IMR-90 (cell line): ENCODE measurements at regions not wholly inside any gene's neighbourhood (a gene's known extent, or its start where the extent isn't known, plus 50 kb on each side); places are given as distances from the start of the nearest gene placed in this dataset.

Experiments
- ATAC-seq: fragments of 200-7000 bp; cut with Tn5 transposase; 2 replicates; pipeline ENCODE4 v1.9.1; 2020; ENCODE audit warnings: low read depth, mild to moderate bottlenecking, moderate library complexity
- BruUV-seq: library from RNA; stranded (reverse); fragments of 400-500 nt; replicated peaks from 2 replicates; lab custom pipeline; 2021; lab: Mats Ljungman, UMichigan
- CTCF ChIA-PET: fragments of 300-600 bp; formaldehyde crosslinking; extraction: SDS; loops from one replicate; lab custom pipeline; 2021; ENCODE audit warnings: antibody characterized with exemption; lab: Yijun Ruan, JAX
- POLR2A ChIA-PET: fragments of 300-600 bp; sonication (Branson Sonifier 250); formaldehyde crosslinking; loops from one replicate; lab custom pipeline; 2022; ENCODE audit warnings: antibody characterized with exemption; ENCODE audit not compliant: unreplicated experiment; lab: Charles Lee
- DNase-seq: peaks from one replicate; pipeline ENCODE4 v3.0.0; 2013
- H2AFZ ChIP-seq: replicated peaks from 2 replicates; pipeline ENCODE3; 2013; ENCODE audit warnings: low read length, mild to moderate bottlenecking; ENCODE audit not compliant: poor library complexity
- H2AK5ac ChIP-seq: 2 replicates; pipeline ENCODE4 v1.6.1; 2013; ENCODE audit warnings: low read depth, low read length, inconsistent platforms
- H2AK9ac ChIP-seq: replicated peaks from 2 replicates; pipeline ENCODE3; 2013; ENCODE audit warnings: mild to moderate bottlenecking, low read depth, low read length, moderate library complexity; ENCODE audit not compliant: poor library complexity
- H2BK120ac ChIP-seq: 2 replicates; pipeline ENCODE4 v1.6.1; 2013; ENCODE audit warnings: low read depth, low read length, inconsistent platforms
- H2BK15ac ChIP-seq: 3 replicates; pipeline ENCODE4 v1.6.1; 2013; ENCODE audit warnings: low read depth, low read length, inconsistent platforms
- H2BK20ac ChIP-seq: 2 replicates; pipeline ENCODE4 v1.6.1; 2013; ENCODE audit warnings: low read depth, mild to moderate bottlenecking, inconsistent platforms, low read length, moderate library complexity
- H2BK5ac ChIP-seq: 2 replicates; pipeline ENCODE4 v1.6.1; 2013; ENCODE audit warnings: mild to moderate bottlenecking, low read depth, low read length, inconsistent platforms; ENCODE audit not compliant: poor library complexity, severe bottlenecking
- H3K14ac ChIP-seq: replicated peaks from 2 replicates; pipeline ENCODE4 v1.6.1; 2013; ENCODE audit warnings: low read depth, low read length, inconsistent platforms
- H3K18ac ChIP-seq: 2 replicates; pipeline ENCODE4 v1.6.1; 2013; ENCODE audit warnings: low read depth, low read length, control low read depth
- H3K23ac ChIP-seq: 2 replicates; pipeline ENCODE4 v1.6.1; 2013; ENCODE audit warnings: low read depth, low read length, inconsistent platforms
- H3K27ac ChIP-seq: 2 replicates; pipeline ENCODE4 v1.5.1; 2013; ENCODE audit warnings: mild to moderate bottlenecking, control low read depth, low read length; ENCODE audit not compliant: insufficient read depth
- H3K27me3 ChIP-seq: 2 replicates; pipeline ENCODE4 v1.6.1; 2013; ENCODE audit warnings: low read length; ENCODE audit not compliant: control insufficient read depth, insufficient read depth
- H3K36me3 ChIP-seq: 2 replicates; pipeline ENCODE4 v1.6.1; 2013; ENCODE audit warnings: low read length, mixed read lengths; ENCODE audit not compliant: control insufficient read depth, insufficient read depth
- H3K4ac ChIP-seq: 2 replicates; pipeline ENCODE4 v1.6.1; 2013; ENCODE audit warnings: low read depth, low read length, inconsistent platforms
- H3K4me1 ChIP-seq: 2 replicates; pipeline ENCODE4 v1.6.1; 2013; ENCODE audit warnings: low read length, mixed read lengths; ENCODE audit not compliant: control insufficient read depth, insufficient read depth
- H3K4me2 ChIP-seq: 2 replicates; pipeline ENCODE4 v1.6.1; 2013; ENCODE audit warnings: low read depth, mild to moderate bottlenecking, control low read depth, low read length, moderate library complexity
- H3K4me3 ChIP-seq: 2 replicates; pipeline ENCODE4 v1.5.1; 2013; ENCODE audit warnings: low read depth, mild to moderate bottlenecking, control low read depth, low read length, moderate library complexity; ENCODE audit not compliant: insufficient read depth
- H3K56ac ChIP-seq: 2 replicates; pipeline ENCODE4 v1.6.1; 2013; ENCODE audit warnings: low read length, inconsistent platforms; ENCODE audit not compliant: insufficient read depth; ENCODE audit errors: extremely low read depth
- H3K79me1 ChIP-seq, 2 experiments: 2 replicates each; pipeline ENCODE4 v1.6.1; 2013; ENCODE audit warnings: low read length in 2 of 2, inconsistent platforms in 1 of 2, low read depth in 1 of 2
- H3K9ac ChIP-seq: 2 replicates; pipeline ENCODE4 v1.6.1; 2013; ENCODE audit warnings: low read depth, low read length, control low read depth
- H3K9me1 ChIP-seq: 2 replicates; pipeline ENCODE4 v1.6.1; 2013; ENCODE audit warnings: low read length, inconsistent platforms; ENCODE audit not compliant: insufficient read depth
- H3K9me3 ChIP-seq: 2 replicates; pipeline ENCODE4 v1.6.1; 2013; ENCODE audit warnings: low read length; ENCODE audit not compliant: control insufficient read depth, insufficient read depth
- H4K20me1 ChIP-seq: 2 replicates; pipeline ENCODE4 v1.6.1; 2013; ENCODE audit warnings: low read length, inconsistent platforms; ENCODE audit not compliant: insufficient read depth
- H4K5ac ChIP-seq: 2 replicates; pipeline ENCODE4 v1.6.1; 2013; ENCODE audit warnings: mild to moderate bottlenecking, low read depth, low read length, control low read depth
- H4K8ac ChIP-seq, 2 experiments: 2 replicates each; pipeline ENCODE4 v1.6.1; 2013; ENCODE audit warnings: low read depth in 2 of 2, low read length in 2 of 2, control low read depth in 1 of 2, inconsistent platforms in 1 of 2
- H4K91ac ChIP-seq: 2 replicates; pipeline ENCODE4 v1.6.1; 2013; ENCODE audit warnings: low read depth, low read length, inconsistent platforms; ENCODE audit not compliant: insufficient read depth
- BHLHE40 ChIP-seq: fragments of 150-350 bp; IDR thresholded peaks from 2 replicates; pipeline ENCODE4 v1.6.1; 2016; ENCODE audit warnings: mild to moderate bottlenecking, low read depth, low read length
- CEBPB ChIP-seq: IDR thresholded peaks from 2 replicates; pipeline ENCODE4 v1.6.1; 2012; ENCODE audit warnings: low read depth, low read length, improper control_type of control experiment
- CHD1 ChIP-seq: IDR thresholded peaks from 2 replicates; pipeline ENCODE4 v1.6.1; 2012; ENCODE audit warnings: low read depth, low read length, improper control_type of control experiment
- ELK1 ChIP-seq: fragments of 150-350 bp; IDR thresholded peaks from 2 replicates; pipeline ENCODE4 v1.6.1; 2016; ENCODE audit warnings: low read depth, mild to moderate bottlenecking, low read length, moderate library complexity, borderline replicate concordance
- FOS ChIP-seq: fragments of 150-350 bp; IDR thresholded peaks from 2 replicates; pipeline ENCODE4 v1.6.1; 2016; ENCODE audit warnings: low read depth, low read length
- MAFK ChIP-seq: IDR thresholded peaks from 2 replicates; pipeline ENCODE4 v1.6.1; 2012; ENCODE audit warnings: low read depth, low read length, improper control_type of control experiment
- MAZ ChIP-seq: IDR thresholded peaks from 2 replicates; pipeline ENCODE4 v1.6.1; 2012; ENCODE audit warnings: low read depth, mild to moderate bottlenecking, low read length, improper control_type of control experiment, moderate library complexity, borderline replicate concordance
- MXI1 ChIP-seq: IDR thresholded peaks from 2 replicates; pipeline ENCODE4 v1.6.1; 2012; ENCODE audit warnings: low read depth, mild to moderate bottlenecking, low read length, moderate library complexity, borderline replicate concordance
- NFE2L2 ChIP-seq: fragments of 150-350 bp; IDR thresholded peaks from 2 replicates; pipeline ENCODE4 v1.6.1; 2016; ENCODE audit warnings: low read depth, mild to moderate bottlenecking, low read length
- SMC3 ChIP-seq: fragments of 150-350 bp; IDR thresholded peaks from 2 replicates; pipeline ENCODE4 v1.6.1; 2016; ENCODE audit warnings: low read depth, mild to moderate bottlenecking, antibody characterized with exemption, low read length, moderate library complexity
- WGBS, 2 experiments: methylation state at CpG; one replicate each; pipeline versions ENCODE4 v1.1.5 to v1.1.7; 2013; ENCODE audit warnings: missing lambda C conversion rate in 2 of 2; ENCODE audit not compliant: insufficient read length in 1 of 2; ENCODE audit errors: extremely low coverage in 2 of 2; 5-methylcytosine and 5-hydroxymethylcytosine counted together
- dilution Hi-C: fragments of 300-500 bp; cut with HindIII; formaldehyde crosslinking; loops from one replicate; pipeline ENCODE4 v1.14.3; 2018; ENCODE audit warnings: low sequenced_read_pairs; ENCODE audit not compliant: unreplicated experiment
- in situ Hi-C: fragments of 300-500 bp; cut with MboI; formaldehyde crosslinking; loops from 3 replicates; pipeline ENCODE4 v1.14.3; 2019; ENCODE audit warnings: low sequenced_read_pairs, inconsistent platforms, mixed read lengths
- intact Hi-C: fragments of 100-400 bp; cut with micrococcal nuclease; formaldehyde crosslinking; loops from 2 replicates; pipeline ENCODE4 v1.10.0; 2022
- TF ChIP-seq, protein P1 (sequence below): conservative IDR thresholded peaks from 2 replicates; pipeline ENCODE4 v1.5.1; 2012; ENCODE audit warnings: mild to moderate bottlenecking, low read depth, low read length, improper control_type of control experiment
- TF ChIP-seq, protein P2 (sequence below): fragments of 150-350 bp; IDR thresholded peaks from 2 replicates; pipeline ENCODE4 v1.6.1; 2017; ENCODE audit warnings: mild to moderate bottlenecking, antibody characterized with exemption, low read length, low read depth

GRCh38 chr4:167944721-167945120, 147.6 kb upstream of the ANXA10 start:
- Histone ChIP-seq H2BK120ac (no peak overlapping the region), H3K4me2 (no peak overlapping the region), H3K56ac (no peak overlapping the region), H3K18ac (no peak overlapping the region), H2BK20ac (no peak overlapping the region), H3K36me3 (no peaks in the 10 kb centered on the region), H2AK9ac (no peak overlapping the region), H3K27me3 (no peaks in the 10 kb centered on the region), H3K14ac (no peak overlapping the region), H2AK5ac (no peak overlapping the region), H3K9me3 (no peaks in the 10 kb centered on the region), H4K8ac (no peak overlapping the region), H4K20me1 (no peaks in the 10 kb centered on the region), H3K4ac (no peak overlapping the region), H3K4me3 (no peak overlapping the region), H3K9ac (no peak overlapping the region), H3K23ac (no peak overlapping the region), H2BK5ac (no peak overlapping the region), H4K5ac (no peak overlapping the region), H2AFZ (no peak overlapping the region), H3K79me1 (no peaks in the 10 kb centered on the region), H3K4me1 (no peaks in the 10 kb centered on the region), H4K91ac (no peak overlapping the region), H2BK15ac (no peak overlapping the region), H3K9me1 (no peaks in the 10 kb centered on the region), H3K27ac (no peak overlapping the region)
- ChIA-PET CTCF (no interaction called here), POLR2A (no interaction called here)
- in situ Hi-C loops: no loop called here
- BruUV-seq: no TSS peak
- dilution Hi-C loops: no loop called here
- intact Hi-C loops: no loop called here
- no peak for ATAC-seq
- TF ChIP-seq MAZ: no peak
- no peak for TF ChIP-seq SMC3
- TF ChIP-seq CHD1: no peak
- TF ChIP-seq, protein P1, sequence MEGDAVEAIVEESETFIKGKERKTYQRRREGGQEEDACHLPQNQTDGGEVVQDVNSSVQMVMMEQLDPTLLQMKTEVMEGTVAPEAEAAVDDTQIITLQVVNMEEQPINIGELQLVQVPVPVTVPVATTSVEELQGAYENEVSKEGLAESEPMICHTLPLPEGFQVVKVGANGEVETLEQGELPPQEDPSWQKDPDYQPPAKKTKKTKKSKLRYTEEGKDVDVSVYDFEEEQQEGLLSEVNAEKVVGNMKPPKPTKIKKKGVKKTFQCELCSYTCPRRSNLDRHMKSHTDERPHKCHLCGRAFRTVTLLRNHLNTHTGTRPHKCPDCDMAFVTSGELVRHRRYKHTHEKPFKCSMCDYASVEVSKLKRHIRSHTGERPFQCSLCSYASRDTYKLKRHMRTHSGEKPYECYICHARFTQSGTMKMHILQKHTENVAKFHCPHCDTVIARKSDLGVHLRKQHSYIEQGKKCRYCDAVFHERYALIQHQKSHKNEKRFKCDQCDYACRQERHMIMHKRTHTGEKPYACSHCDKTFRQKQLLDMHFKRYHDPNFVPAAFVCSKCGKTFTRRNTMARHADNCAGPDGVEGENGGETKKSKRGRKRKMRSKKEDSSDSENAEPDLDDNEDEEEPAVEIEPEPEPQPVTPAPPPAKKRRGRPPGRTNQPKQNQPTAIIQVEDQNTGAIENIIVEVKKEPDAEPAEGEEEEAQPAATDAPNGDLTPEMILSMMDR: no peak
- TF ChIP-seq CEBPB: no peak
- no peak for TF ChIP-seq ELK1
- no peak for TF ChIP-seq MXI1
- no peak for TF ChIP-seq MAFK
- TF ChIP-seq FOS: no peak
- TF ChIP-seq NFE2L2: no peak
- TF ChIP-seq, protein P2, sequence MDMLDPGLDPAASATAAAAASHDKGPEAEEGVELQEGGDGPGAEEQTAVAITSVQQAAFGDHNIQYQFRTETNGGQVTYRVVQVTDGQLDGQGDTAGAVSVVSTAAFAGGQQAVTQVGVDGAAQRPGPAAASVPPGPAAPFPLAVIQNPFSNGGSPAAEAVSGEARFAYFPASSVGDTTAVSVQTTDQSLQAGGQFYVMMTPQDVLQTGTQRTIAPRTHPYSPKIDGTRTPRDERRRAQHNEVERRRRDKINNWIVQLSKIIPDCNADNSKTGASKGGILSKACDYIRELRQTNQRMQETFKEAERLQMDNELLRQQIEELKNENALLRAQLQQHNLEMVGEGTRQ: no peak
- TF ChIP-seq BHLHE40: no peak
- no CpG with 5 or more reads among the region's 2 CpGs for WGBS, 2 experiments
- no peak for DNase-seq
